ENCODE measurements at regions not wholly inside any gene's neighbourhood (a gene's known extent, or its start where the extent isn't known, plus 50 kb on each side); places are given as distances from the start of the nearest gene placed in this dataset.

GRCh38 chr9:101832486-101832885 lies 94.0 kb upstream of the GRIN3A start:
- TF ChIP-seq, protein P1, sequence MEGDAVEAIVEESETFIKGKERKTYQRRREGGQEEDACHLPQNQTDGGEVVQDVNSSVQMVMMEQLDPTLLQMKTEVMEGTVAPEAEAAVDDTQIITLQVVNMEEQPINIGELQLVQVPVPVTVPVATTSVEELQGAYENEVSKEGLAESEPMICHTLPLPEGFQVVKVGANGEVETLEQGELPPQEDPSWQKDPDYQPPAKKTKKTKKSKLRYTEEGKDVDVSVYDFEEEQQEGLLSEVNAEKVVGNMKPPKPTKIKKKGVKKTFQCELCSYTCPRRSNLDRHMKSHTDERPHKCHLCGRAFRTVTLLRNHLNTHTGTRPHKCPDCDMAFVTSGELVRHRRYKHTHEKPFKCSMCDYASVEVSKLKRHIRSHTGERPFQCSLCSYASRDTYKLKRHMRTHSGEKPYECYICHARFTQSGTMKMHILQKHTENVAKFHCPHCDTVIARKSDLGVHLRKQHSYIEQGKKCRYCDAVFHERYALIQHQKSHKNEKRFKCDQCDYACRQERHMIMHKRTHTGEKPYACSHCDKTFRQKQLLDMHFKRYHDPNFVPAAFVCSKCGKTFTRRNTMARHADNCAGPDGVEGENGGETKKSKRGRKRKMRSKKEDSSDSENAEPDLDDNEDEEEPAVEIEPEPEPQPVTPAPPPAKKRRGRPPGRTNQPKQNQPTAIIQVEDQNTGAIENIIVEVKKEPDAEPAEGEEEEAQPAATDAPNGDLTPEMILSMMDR (IDR thresholded peaks at IDR 0.05), result no peak
- TF ChIP-seq POLR2A (IDR thresholded peaks at IDR 0.05), result no peak
- TF ChIP-seq POLR2AphosphoS5 (IDR thresholded peaks at IDR 0.05), result no peak
